ENCODE measurements at regions not wholly inside any gene's neighbourhood (a gene's known extent, or its start where the extent isn't known, plus 50 kb on each side); places are given as distances from the start of the nearest gene placed in this dataset.

- Histone ChIP-seq H3K27me3 (ENCODE audit: insufficient read depth, low read length, poor library complexity, severe bottlenecking) (no peaks in the 10 kb centered on the region), H3F3A (ENCODE audit: low read depth) (no peaks in the 10 kb centered on the region), H3K4me1 (ENCODE audit: insufficient read depth, low read length, poor library complexity, severe bottlenecking) (no peaks in the 10 kb centered on the region), H4K20me1 (ENCODE audit: insufficient read depth, low read length, poor library complexity, severe bottlenecking) (no peaks in the 10 kb centered on the region), H3K9me3 (ENCODE audit: insufficient read depth, low read depth, low read length) (no peaks in the 10 kb centered on the region), H3K9me2 (replicated peaks; ENCODE audit: low read depth, low read length) (no peaks in the 10 kb centered on the region), H3K9ac (ENCODE audit: low read depth, low read length, poor library complexity, severe bottlenecking) (no peak overlapping the region), H3K4me3 (ENCODE audit: low read length, poor library complexity, severe bottlenecking) (no peak overlapping the region), H3K36me3 (ENCODE audit: insufficient read depth, low read length) (no peaks in the 10 kb centered on the region), H2AFZ (ENCODE audit: low read length) (no peak overlapping the region), H3K4me2 (ENCODE audit: low read depth, low read length, poor library complexity, severe bottlenecking) (no peak overlapping the region), H3K79me2 (ENCODE audit: insufficient read depth, low read length) (no peaks in the 10 kb centered on the region)
- TF ChIP-seq EZH2phosphoT487 (IDR thresholded peaks at IDR 0.05; ENCODE audit: borderline replicate concordance) (no peak), CTCF (conservative IDR thresholded peaks at IDR 0.05; ENCODE audit: low read length) (no peak)
These were observed 292.5 kb upstream of the SGK1 start for GRCh38 chr6:134610411-134610810.

GRCh38 chr6:134609716-134610261 lies 291.9 kb upstream of the SGK1 start:
- TF ChIP-seq EZH2phosphoT487 (IDR thresholded peaks at IDR 0.05; ENCODE audit: borderline replicate concordance): no peak
- no peak for TF ChIP-seq CTCF (conservative IDR thresholded peaks at IDR 0.05; ENCODE audit: low read length)
- no peak overlapping the region for H3K4me3 ChIP-seq (ENCODE audit: low read length, poor library complexity, severe bottlenecking)

DNA sequence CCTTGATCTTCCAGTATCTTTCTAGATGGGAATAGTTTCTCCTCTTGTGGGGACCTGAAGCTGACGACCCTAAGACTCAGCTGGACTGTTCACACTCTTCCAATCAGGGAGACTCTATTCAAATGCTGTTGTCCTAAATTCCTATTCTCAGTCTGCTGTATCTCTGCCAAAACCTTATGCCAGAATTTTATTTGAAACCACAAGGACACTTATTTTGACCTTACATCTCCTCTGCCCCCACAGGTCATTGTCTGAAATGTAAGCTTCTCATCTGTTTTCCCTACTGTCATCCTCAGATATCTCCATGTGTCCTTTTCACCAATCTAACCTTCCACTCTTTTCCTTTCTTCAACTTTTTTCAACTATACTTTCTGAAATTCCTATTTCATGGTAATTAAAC lies 289.5 kb upstream of the SGK1 start:
- no peak overlapping the region for H2AFZ ChIP-seq (ENCODE audit: low read length)
- TF ChIP-seq EZH2phosphoT487 (IDR thresholded peaks at IDR 0.05; ENCODE audit: borderline replicate concordance): no peak
- 0 out of 2 replicates have a peak, but pooled peaks have one; percentile 7 for TF ChIP-seq CTCF (conservative IDR thresholded peaks at IDR 0.05; ENCODE audit: low read length)
- H3K9ac ChIP-seq (ENCODE audit: low read depth, low read length, poor library complexity, severe bottlenecking): no peak overlapping the region
- H4K20me1 ChIP-seq (ENCODE audit: insufficient read depth, low read length, poor library complexity, severe bottlenecking): no peaks in the 10 kb centered on the region
- no peaks in the 10 kb centered on the region for H3K27me3 ChIP-seq (ENCODE audit: insufficient read depth, low read length, poor library complexity, severe bottlenecking)
- H3K79me2 ChIP-seq (ENCODE audit: insufficient read depth, low read length): no peaks in the 10 kb centered on the region
- H3K4me3 ChIP-seq (ENCODE audit: low read length, poor library complexity, severe bottlenecking): no peak overlapping the region
- no peaks in the 10 kb centered on the region for H3K9me2 ChIP-seq (replicated peaks; ENCODE audit: low read depth, low read length)
- no peaks in the 10 kb centered on the region for H3K4me1 ChIP-seq (ENCODE audit: insufficient read depth, low read length, poor library complexity, severe bottlenecking)
- no peaks in the 10 kb centered on the region for H3K9me3 ChIP-seq (ENCODE audit: insufficient read depth, low read depth, low read length)
- H3F3A ChIP-seq (ENCODE audit: low read depth): no peaks in the 10 kb centered on the region
- H3K4me2 ChIP-seq (ENCODE audit: low read depth, low read length, poor library complexity, severe bottlenecking): no peak overlapping the region
- no peaks in the 10 kb centered on the region for H3K36me3 ChIP-seq (ENCODE audit: insufficient read depth, low read length)

More at GRCh38 chr6:134609716-134610261, 291.9 kb upstream of the SGK1 start:
- Histone ChIP-seq H3F3A (ENCODE audit: low read depth) (no peaks in the 10 kb centered on the region), H3K79me2 (ENCODE audit: insufficient read depth, low read length) (no peaks in the 10 kb centered on the region), H3K9ac (ENCODE audit: low read depth, low read length, poor library complexity, severe bottlenecking) (no peak overlapping the region), H3K4me2 (ENCODE audit: low read depth, low read length, poor library complexity, severe bottlenecking) (no peak overlapping the region), H3K27me3 (ENCODE audit: insufficient read depth, low read length, poor library complexity, severe bottlenecking) (no peaks in the 10 kb centered on the region), H3K9me3 (ENCODE audit: insufficient read depth, low read depth, low read length) (no peaks in the 10 kb centered on the region), H3K36me3 (ENCODE audit: insufficient read depth, low read length) (no peaks in the 10 kb centered on the region), H3K4me1 (ENCODE audit: insufficient read depth, low read length, poor library complexity, severe bottlenecking) (no peaks in the 10 kb centered on the region), H4K20me1 (ENCODE audit: insufficient read depth, low read length, poor library complexity, severe bottlenecking) (no peaks in the 10 kb centered on the region), H2AFZ (ENCODE audit: low read length) (no peak overlapping the region), H3K9me2 (replicated peaks; ENCODE audit: low read depth, low read length) (no peaks in the 10 kb centered on the region)

Measured in Loucy (cell line).